ENCODE measurements at regions not wholly inside any gene's neighbourhood (a gene's known extent, or its start where the extent isn't known, plus 50 kb on each side); places are given as distances from the start of the nearest gene placed in this dataset.
A peak's percentile ranks its signal among the peaks of the same experiment; 100 is the strongest.
"Not testable (repeated sequence)": the region's sequence is repeated elsewhere in the genome, so short reads cannot be mapped to it uniquely, and the experiment has no call there.

- TF ChIP-seq, protein P1, sequence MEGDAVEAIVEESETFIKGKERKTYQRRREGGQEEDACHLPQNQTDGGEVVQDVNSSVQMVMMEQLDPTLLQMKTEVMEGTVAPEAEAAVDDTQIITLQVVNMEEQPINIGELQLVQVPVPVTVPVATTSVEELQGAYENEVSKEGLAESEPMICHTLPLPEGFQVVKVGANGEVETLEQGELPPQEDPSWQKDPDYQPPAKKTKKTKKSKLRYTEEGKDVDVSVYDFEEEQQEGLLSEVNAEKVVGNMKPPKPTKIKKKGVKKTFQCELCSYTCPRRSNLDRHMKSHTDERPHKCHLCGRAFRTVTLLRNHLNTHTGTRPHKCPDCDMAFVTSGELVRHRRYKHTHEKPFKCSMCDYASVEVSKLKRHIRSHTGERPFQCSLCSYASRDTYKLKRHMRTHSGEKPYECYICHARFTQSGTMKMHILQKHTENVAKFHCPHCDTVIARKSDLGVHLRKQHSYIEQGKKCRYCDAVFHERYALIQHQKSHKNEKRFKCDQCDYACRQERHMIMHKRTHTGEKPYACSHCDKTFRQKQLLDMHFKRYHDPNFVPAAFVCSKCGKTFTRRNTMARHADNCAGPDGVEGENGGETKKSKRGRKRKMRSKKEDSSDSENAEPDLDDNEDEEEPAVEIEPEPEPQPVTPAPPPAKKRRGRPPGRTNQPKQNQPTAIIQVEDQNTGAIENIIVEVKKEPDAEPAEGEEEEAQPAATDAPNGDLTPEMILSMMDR (IDR thresholded peaks at IDR 0.05; ENCODE audit: insufficient read depth, missing control alignments), result no peak
- FAIRE-seq (no peak), DNase-seq (ENCODE audit: insufficient read length, low spot score) (no peak)
These were observed 110.8 kb upstream of the MPHOSPH6 start for GRCh38 chr16:82280867-82281266.

DNA sequence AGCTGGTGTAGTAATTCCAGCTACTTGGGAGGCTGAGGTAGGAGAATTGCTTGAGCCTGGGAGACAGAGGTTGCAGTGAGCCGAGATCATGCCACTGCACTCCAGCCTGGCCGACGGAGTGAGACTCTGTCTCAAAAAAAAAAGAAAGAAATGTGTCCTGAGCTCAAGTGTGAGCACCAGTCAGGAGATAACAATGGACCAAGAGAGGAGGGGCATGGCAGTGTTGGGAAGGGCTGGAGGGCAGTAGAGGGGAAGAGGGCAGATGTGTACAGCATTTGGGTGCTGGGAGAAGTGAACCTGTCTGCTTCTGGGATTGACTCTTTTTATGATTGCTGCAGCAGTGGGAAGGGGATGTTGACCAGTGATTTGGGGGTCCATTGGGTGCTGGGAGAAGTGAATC lies 105.3 kb upstream of the MPHOSPH6 start:
- FAIRE-seq; DNase-seq (ENCODE audit: insufficient read length, low spot score): not testable (repeated sequence)

GRCh38 chr16:82271636-82272035 lies 101.6 kb upstream of the MPHOSPH6 start:
- TF ChIP-seq, protein P1 (IDR thresholded peaks at IDR 0.05; ENCODE audit: insufficient read depth, missing control alignments), result no peak
- FAIRE-seq (no peak), DNase-seq (ENCODE audit: insufficient read length, low spot score) (no peak)

DNA sequence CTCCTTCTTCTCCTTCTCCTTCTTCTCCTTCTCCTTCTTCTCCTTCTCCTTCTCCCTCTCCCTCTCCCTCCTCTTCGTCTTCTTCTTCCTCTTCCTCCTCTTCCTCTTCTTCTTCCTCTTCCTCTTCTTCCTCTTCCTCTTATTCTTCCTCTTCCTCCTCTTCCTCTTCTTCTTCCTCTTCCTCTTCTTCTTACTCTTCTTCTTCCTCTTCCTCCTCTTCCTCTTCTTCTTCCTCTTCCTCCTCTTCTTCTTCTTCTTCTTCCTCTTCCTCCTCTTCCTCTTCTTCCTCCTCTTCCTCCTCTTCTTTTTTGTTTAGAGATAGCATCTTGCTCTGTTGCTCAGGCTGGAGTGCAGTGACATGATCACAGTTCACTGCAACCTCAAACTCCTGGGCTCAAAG lies 97.7 kb upstream of the MPHOSPH6 start:
- not testable (repeated sequence) for FAIRE-seq

GRCh38 chr16:82265809-82266208 lies 95.8 kb upstream of the MPHOSPH6 start:
- DNase-seq (ENCODE audit: insufficient read length, low spot score) (no peak), FAIRE-seq (no peak)
- TF ChIP-seq, protein P1 (IDR thresholded peaks at IDR 0.05; ENCODE audit: insufficient read depth, missing control alignments), result no peak

More for the DNA sequence above, 97.7 kb upstream of the MPHOSPH6 start:
- DNase-seq (ENCODE audit: insufficient read length, low spot score), result not testable (repeated sequence)

DNA sequence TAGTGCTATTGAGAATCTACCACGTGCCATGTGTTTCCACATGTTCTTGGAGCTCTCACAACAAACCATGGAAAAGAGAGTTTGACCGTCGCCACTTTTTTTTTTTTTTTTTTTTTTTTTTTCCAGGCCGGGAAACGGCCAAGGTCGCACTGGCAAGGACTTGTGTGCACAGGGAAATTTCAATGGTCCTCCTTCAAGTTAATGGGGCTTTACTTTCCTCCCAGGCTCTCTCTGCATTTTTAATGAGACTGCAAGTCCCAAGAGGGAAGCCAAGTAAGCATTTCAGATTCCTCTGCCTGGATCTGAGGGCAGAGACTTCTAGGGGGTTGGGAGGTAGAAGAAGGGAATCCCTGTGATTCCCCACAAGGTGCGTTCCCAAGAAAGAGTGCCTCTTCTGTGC lies 94.7 kb upstream of the MPHOSPH6 start:
- TF ChIP-seq, protein P1 (IDR thresholded peaks at IDR 0.05; ENCODE audit: insufficient read depth, missing control alignments), result no peak
- no peak for FAIRE-seq
- no peak for DNase-seq (ENCODE audit: insufficient read length, low spot score)

- DNase-seq (ENCODE audit: insufficient read length, low spot score), result no peak
- FAIRE-seq, result no peak
- TF ChIP-seq, protein P1 (IDR thresholded peaks at IDR 0.05; ENCODE audit: insufficient read depth, missing control alignments), result peak; percentile 88
These were observed 93.6 kb upstream of the MPHOSPH6 start for GRCh38 chr16:82263521-82264143.

- TF ChIP-seq, protein P1 (IDR thresholded peaks at IDR 0.05; ENCODE audit: insufficient read depth, missing control alignments), result no peak
- DNase-seq (ENCODE audit: insufficient read length, low spot score) (no peak), FAIRE-seq (no peak)
These were observed 92.2 kb upstream of the MPHOSPH6 start for GRCh38 chr16:82262244-82262643.
